K562 (cell line): ENCODE measurements at regions not wholly inside any gene's neighbourhood (a gene's known extent, or its start where the extent isn't known, plus 50 kb on each side); places are given as distances from the start of the nearest gene placed in this dataset.

Source experiments
- ATAC-seq: fragments of 200-7000 bp; cut with Tn5 transposase; 3 replicates; pipeline ENCODE4 v1.9.1; 2020; ENCODE audit warnings: moderate library complexity
- BruUV-seq: library from RNA; stranded (reverse); fragments of 400-500 nt; replicated peaks from 2 replicates; lab custom pipeline; 2021; lab: Mats Ljungman, UMichigan
- CTCF ChIA-PET: fragments of 300-600 bp; formaldehyde crosslinking; extraction: SDS; loops from one replicate; lab custom pipeline; 2021; ENCODE audit warnings: low intra/inter-chr PET ratio; lab: Yijun Ruan, JAX
- POLR2A ChIA-PET: fragments of 300-600, 350-650 bp; sonication (Branson Sonifier 250); formaldehyde crosslinking; extraction: SDS; loops from one replicate; lab custom pipeline; 2021; ENCODE audit warnings: antibody characterized with exemption, inconsistent platforms; lab: Yijun Ruan, JAX
- DNase-seq, 4 experiments: peaks; one replicate each; pipeline versions ENCODE4 v3.0.0 to v3.0.0-alpha.2; 2011 to 2018; ENCODE audit warnings: low spot score in 3 of 4, mixed read lengths in 3 of 4; ENCODE audit errors: extremely low read depth in 1 of 4
- FAIRE-seq: peaks from 2 replicates; lab custom pipeline; 2011; peaks lifted over from hg19 to GRCh38; lab: Jason Lieb, UNC
- H2AFZ ChIP-seq: 2 replicates; pipeline ENCODE4 v1.6.0; 2011; ENCODE audit warnings: low read depth, low read length, control low read depth, inconsistent platforms
- H3K27ac ChIP-seq: fragments of 200-600 bp; 3 replicates; pipeline ENCODE4 v1.8.0; 2011; ENCODE audit warnings: low read depth, mild to moderate bottlenecking, control low read depth, inconsistent platforms, low read length, moderate library complexity, mixed read lengths; ENCODE audit errors: extremely low read depth
- H3K27me3 ChIP-seq, 2 experiments: fragments of 300-600 bp in 1 of 2; 2 replicates in 1 of 2; 3 replicates in 1 of 2; pipeline versions ENCODE4 v1.6.0 to v1.8.0; 2011; ENCODE audit warnings: inconsistent platforms in 2 of 2, low read length in 2 of 2, mild to moderate bottlenecking in 1 of 2, mixed read lengths in 1 of 2, moderate library complexity in 1 of 2; ENCODE audit not compliant: control insufficient read depth in 2 of 2, insufficient read depth in 2 of 2
- H3K36me3 ChIP-seq: fragments of 300-600 bp; 3 replicates; pipeline ENCODE4 v1.8.0; 2011; ENCODE audit warnings: mild to moderate bottlenecking, low read length, inconsistent platforms; ENCODE audit not compliant: control insufficient read depth, insufficient read depth
- H3K4me1 ChIP-seq, 2 experiments: fragments of 200-600 bp in 1 of 2; replicated peaks in 1 of 2; 2 replicates in 1 of 2; 3 replicates in 1 of 2; pipeline versions ENCODE4 v1.5.1 to v1.8.0; 2011; ENCODE audit warnings: inconsistent platforms in 2 of 2, low read length in 2 of 2, mild to moderate bottlenecking in 1 of 2, mixed read lengths in 1 of 2, moderate library complexity in 1 of 2; ENCODE audit not compliant: control insufficient read depth in 2 of 2, insufficient read depth in 2 of 2
- H3K4me2 ChIP-seq: 2 replicates; pipeline ENCODE4 v1.6.1; 2011; ENCODE audit warnings: low read length, control low read depth, inconsistent platforms, mixed read lengths; ENCODE audit not compliant: insufficient read depth
- H3K4me3 ChIP-seq: fragments of 200-600 bp; sonication (generic), shearing (Covaris generic); 2 replicates; pipeline ENCODE4 v1.5.1; 2016; ENCODE audit warnings: control low read depth, inconsistent platforms
- H3K79me2 ChIP-seq: fragments of 200-600 bp; 3 replicates; pipeline ENCODE4 v1.8.0; 2011; ENCODE audit warnings: low read length, inconsistent platforms; ENCODE audit not compliant: control insufficient read depth, insufficient read depth
- H3K9ac ChIP-seq, 2 experiments: 2 replicates each; pipeline versions ENCODE4 v1.6.0 to v1.6.1; 2011; ENCODE audit warnings: low read depth in 2 of 2, low read length in 2 of 2, control low read depth in 1 of 2, inconsistent platforms in 1 of 2, mild to moderate bottlenecking in 1 of 2, mixed read lengths in 1 of 2; ENCODE audit not compliant: insufficient read depth in 1 of 2
- H3K9me1 ChIP-seq: one replicate; pipeline ENCODE4 v1.6.0; 2011; ENCODE audit warnings: inconsistent platforms, mild to moderate bottlenecking, low read length, moderate library complexity; ENCODE audit not compliant: control insufficient read depth, insufficient read depth
- H3K9me3 ChIP-seq: replicated peaks from 2 replicates; pipeline ENCODE4 v1.5.1; 2011; ENCODE audit warnings: low read depth, low read length, inconsistent platforms; ENCODE audit not compliant: control insufficient read depth, insufficient read depth
- H4K20me1 ChIP-seq: replicated peaks from 2 replicates; pipeline ENCODE4 v1.6.1; 2011; ENCODE audit warnings: low read length, inconsistent platforms, mixed read lengths; ENCODE audit not compliant: control insufficient read depth, insufficient read depth
- ARHGAP35 ChIP-seq: fragments of 450-650 bp; IDR thresholded peaks from 2 replicates; pipeline ENCODE4 v1.6.1; 2018; ENCODE audit not compliant: partially characterized antibody
- CREBBP ChIP-seq: IDR thresholded peaks from one replicate; pipeline ENCODE4 v1.6.1; 2012; ENCODE audit warnings: low read depth, mild to moderate bottlenecking, control low read depth, inconsistent platforms, low read length
- HNRNPK ChIP-seq: fragments of 200-400 bp; formaldehyde crosslinking; IDR thresholded peaks from one replicate; pipeline ENCODE4 v1.6.1; 2018; ENCODE audit warnings: mild to moderate bottlenecking, low read depth, low read length; ENCODE audit not compliant: poor library complexity, severe bottlenecking
- JUND ChIP-seq, 2 experiments: IDR thresholded peaks; 2 replicates in 1 of 2; 3 replicates in 1 of 2; pipeline ENCODE4 v1.6.1; 2011; ENCODE audit warnings: borderline replicate concordance in 2 of 2, low read depth in 2 of 2, low read length in 2 of 2, improper control_type of control experiment in 1 of 2, missing biosample characterization in 1 of 2, missing genetic modification characterization in 1 of 2, missing genetic modification reagents in 1 of 2
- KDM4B ChIP-seq, 2 experiments: fragments of 450-650 bp in 1 of 2; sonication (generic) in 1 of 2; IDR thresholded peaks; 2 replicates each; pipeline ENCODE4 v1.6.1; 2016 to 2017; ENCODE audit warnings: borderline replicate concordance in 2 of 2, antibody characterized with exemption in 1 of 2, low read depth in 1 of 2, mild to moderate bottlenecking in 1 of 2
- SOX6 ChIP-seq: fragments of 450-650 bp; IDR thresholded peaks from 2 replicates; pipeline ENCODE4 v1.6.1; 2014; ENCODE audit warnings: mild to moderate bottlenecking
- SREBF1 ChIP-seq: fragments of 150-350 bp; IDR thresholded peaks from 2 replicates; pipeline ENCODE4 v1.6.1; 2014; ENCODE audit warnings: antibody characterized with exemption, low read depth, low read length, borderline replicate concordance
- SRSF3 ChIP-seq: fragments of 200-400 bp; formaldehyde crosslinking; IDR thresholded peaks from 2 replicates; pipeline ENCODE4 v1.6.1; 2016; ENCODE audit warnings: mild to moderate bottlenecking, low read length, moderate library complexity; ENCODE audit not compliant: insufficient read depth
- STAT5B ChIP-seq: fragments of 250-450 bp; sonication (Bioruptor Pico); IDR thresholded peaks from 2 replicates; pipeline ENCODE4 v1.8.0; 2021; ENCODE audit warnings: mild to moderate bottlenecking, inconsistent platforms
- XRCC5 ChIP-seq: fragments of 200-400 bp; formaldehyde crosslinking; IDR thresholded peaks from 2 replicates; pipeline ENCODE4 v1.6.1; 2017; ENCODE audit warnings: low read depth, mild to moderate bottlenecking, low read length
- ZC3H4 ChIP-seq: sonication (generic); formaldehyde crosslinking; IDR thresholded peaks from 2 replicates; pipeline ENCODE4 v1.9.0; 2021; ENCODE audit warnings: missing genetic modification reagents, borderline replicate concordance
- in situ Hi-C: fragments of 300-500 bp; cut with MboI; formaldehyde crosslinking; loops from 4 replicates; pipeline ENCODE4 v1.15.0; 2018; ENCODE audit warnings: inconsistent platforms, mixed read lengths
- intact Hi-C: fragments of 100-400 bp; cut with micrococcal nuclease; formaldehyde crosslinking; loops from 2 replicates; pipeline ENCODE4 v1.14.2; 2022
- TF ChIP-seq, protein P1 (sequence below), 2 experiments: fragments of 450-650 bp in 1 of 2; IDR thresholded peaks; 2 replicates each; pipeline ENCODE4 v1.6.1; 2011 to 2017; ENCODE audit warnings: low read depth in 2 of 2, antibody characterized with exemption in 1 of 2, borderline replicate concordance in 1 of 2, low read length in 1 of 2, mild to moderate bottlenecking in 1 of 2, mixed read lengths in 1 of 2; ENCODE audit not compliant: control insufficient read depth in 1 of 2
- TF ChIP-seq, protein P2 (sequence below): sonication (generic); formaldehyde crosslinking; IDR thresholded peaks from 2 replicates; pipeline ENCODE4 v1.8.0; 2023; ENCODE audit warnings: missing genetic modification reagents, mild to moderate bottlenecking, borderline replicate concordance

DNA sequence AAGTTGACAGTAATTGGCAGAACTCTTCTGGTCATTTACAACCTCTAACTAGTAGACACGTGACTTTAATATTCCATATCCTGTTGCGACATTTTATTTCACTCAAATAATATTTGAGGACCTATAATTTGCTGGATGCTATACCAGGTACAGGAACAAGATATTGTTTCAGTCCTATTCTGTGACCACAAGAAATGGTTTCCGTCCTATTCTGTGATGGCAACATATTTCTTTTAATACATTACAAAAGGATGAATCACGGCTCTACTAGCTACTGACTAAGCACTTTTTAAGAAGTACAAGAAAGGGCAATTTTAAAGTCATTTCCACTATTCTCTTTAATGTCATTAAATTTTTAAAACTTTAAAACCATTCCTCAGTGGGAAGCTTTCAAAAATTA lies 400.2 kb downstream of the CNTN3 start (continued):
- TF ChIP-seq KDM4B (IDR thresholded peaks at IDR 0.05; ENCODE audit: borderline replicate concordance in 2 of 2, low read depth in 1 of 2) (no peak), HNRNPK (no peak)

DNA sequence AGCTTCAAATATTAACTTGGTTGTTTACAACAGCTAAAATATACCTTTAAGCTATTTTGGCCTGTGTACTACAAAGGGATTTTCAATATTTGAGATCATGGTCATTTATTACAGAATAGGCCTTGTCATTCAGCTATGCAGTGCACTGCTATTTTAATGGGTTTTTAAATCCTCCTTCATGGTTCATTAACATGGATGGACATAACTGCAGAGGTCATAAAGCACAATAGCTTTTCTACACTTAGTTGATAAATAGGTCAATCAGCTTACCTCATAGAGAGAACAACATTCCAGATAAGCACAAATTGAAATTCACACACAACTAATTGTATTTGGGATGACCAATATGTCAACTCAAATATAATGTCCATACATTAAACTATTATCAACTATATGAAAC lies 403.7 kb downstream of the CNTN3 start:
- Histone ChIP-seq H3K9ac (no peak overlapping the region), H3K9me1 (no peaks in the 10 kb centered on the region), H3K36me3 (no peaks in the 10 kb centered on the region), H3K9me3 (no peaks in the 10 kb centered on the region), H3K4me3 (no peak overlapping the region), H3K4me1 (no peaks in the 10 kb centered on the region), H4K20me1 (no peaks in the 10 kb centered on the region), H2AFZ (no peak overlapping the region), H3K27me3 (no peaks in the 10 kb centered on the region), H3K27ac (no peak overlapping the region), H3K79me2 (no peaks in the 10 kb centered on the region), H3K4me2 (no peak overlapping the region)
- FAIRE-seq: no peak
- ChIA-PET CTCF (no interaction called here), POLR2A (no interaction called here)
- ATAC-seq: no peak
- intact Hi-C loops (no loop called here), in situ Hi-C loops (no loop called here)
- DNase-seq: no peak
- BruUV-seq: no TSS peak
- TF ChIP-seq CREBBP: no peak
- TF ChIP-seq SREBF1: no peak
- no peak for TF ChIP-seq SOX6
- no peak for TF ChIP-seq STAT5B
- no peak for TF ChIP-seq ARHGAP35
- TF ChIP-seq XRCC5: no peak
- TF ChIP-seq SRSF3: no peak
- TF ChIP-seq, protein P1, sequence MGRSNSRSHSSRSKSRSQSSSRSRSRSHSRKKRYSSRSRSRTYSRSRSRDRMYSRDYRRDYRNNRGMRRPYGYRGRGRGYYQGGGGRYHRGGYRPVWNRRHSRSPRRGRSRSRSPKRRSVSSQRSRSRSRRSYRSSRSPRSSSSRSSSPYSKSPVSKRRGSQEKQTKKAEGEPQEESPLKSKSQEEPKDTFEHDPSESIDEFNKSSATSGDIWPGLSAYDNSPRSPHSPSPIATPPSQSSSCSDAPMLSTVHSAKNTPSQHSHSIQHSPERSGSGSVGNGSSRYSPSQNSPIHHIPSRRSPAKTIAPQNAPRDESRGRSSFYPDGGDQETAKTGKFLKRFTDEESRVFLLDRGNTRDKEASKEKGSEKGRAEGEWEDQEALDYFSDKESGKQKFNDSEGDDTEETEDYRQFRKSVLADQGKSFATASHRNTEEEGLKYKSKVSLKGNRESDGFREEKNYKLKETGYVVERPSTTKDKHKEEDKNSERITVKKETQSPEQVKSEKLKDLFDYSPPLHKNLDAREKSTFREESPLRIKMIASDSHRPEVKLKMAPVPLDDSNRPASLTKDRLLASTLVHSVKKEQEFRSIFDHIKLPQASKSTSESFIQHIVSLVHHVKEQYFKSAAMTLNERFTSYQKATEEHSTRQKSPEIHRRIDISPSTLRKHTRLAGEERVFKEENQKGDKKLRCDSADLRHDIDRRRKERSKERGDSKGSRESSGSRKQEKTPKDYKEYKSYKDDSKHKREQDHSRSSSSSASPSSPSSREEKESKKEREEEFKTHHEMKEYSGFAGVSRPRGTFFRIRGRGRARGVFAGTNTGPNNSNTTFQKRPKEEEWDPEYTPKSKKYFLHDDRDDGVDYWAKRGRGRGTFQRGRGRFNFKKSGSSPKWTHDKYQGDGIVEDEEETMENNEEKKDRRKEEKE (IDR thresholded peaks at IDR 0.05; ENCODE audit: borderline replicate concordance in 1 of 2, control insufficient read depth in 1 of 2, low read depth in 2 of 2, low read length in 1 of 2): no peak
- TF ChIP-seq, protein P2, sequence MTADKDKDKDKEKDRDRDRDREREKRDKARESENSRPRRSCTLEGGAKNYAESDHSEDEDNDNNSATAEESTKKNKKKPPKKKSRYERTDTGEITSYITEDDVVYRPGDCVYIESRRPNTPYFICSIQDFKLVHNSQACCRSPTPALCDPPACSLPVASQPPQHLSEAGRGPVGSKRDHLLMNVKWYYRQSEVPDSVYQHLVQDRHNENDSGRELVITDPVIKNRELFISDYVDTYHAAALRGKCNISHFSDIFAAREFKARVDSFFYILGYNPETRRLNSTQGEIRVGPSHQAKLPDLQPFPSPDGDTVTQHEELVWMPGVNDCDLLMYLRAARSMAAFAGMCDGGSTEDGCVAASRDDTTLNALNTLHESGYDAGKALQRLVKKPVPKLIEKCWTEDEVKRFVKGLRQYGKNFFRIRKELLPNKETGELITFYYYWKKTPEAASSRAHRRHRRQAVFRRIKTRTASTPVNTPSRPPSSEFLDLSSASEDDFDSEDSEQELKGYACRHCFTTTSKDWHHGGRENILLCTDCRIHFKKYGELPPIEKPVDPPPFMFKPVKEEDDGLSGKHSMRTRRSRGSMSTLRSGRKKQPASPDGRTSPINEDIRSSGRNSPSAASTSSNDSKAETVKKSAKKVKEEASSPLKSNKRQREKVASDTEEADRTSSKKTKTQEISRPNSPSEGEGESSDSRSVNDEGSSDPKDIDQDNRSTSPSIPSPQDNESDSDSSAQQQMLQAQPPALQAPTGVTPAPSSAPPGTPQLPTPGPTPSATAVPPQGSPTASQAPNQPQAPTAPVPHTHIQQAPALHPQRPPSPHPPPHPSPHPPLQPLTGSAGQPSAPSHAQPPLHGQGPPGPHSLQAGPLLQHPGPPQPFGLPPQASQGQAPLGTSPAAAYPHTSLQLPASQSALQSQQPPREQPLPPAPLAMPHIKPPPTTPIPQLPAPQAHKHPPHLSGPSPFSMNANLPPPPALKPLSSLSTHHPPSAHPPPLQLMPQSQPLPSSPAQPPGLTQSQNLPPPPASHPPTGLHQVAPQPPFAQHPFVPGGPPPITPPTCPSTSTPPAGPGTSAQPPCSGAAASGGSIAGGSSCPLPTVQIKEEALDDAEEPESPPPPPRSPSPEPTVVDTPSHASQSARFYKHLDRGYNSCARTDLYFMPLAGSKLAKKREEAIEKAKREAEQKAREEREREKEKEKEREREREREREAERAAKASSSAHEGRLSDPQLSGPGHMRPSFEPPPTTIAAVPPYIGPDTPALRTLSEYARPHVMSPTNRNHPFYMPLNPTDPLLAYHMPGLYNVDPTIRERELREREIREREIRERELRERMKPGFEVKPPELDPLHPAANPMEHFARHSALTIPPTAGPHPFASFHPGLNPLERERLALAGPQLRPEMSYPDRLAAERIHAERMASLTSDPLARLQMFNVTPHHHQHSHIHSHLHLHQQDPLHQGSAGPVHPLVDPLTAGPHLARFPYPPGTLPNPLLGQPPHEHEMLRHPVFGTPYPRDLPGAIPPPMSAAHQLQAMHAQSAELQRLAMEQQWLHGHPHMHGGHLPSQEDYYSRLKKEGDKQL (CRISPR knock-in tag): no peak
- TF ChIP-seq ZC3H4 (CRISPR knock-in tag): no peak
- TF ChIP-seq JUND (IDR thresholded peaks at IDR 0.05; ENCODE audit: borderline replicate concordance, low read depth, low read length): no peak
- no peak for TF ChIP-seq JUND (tag; IDR thresholded peaks at IDR 0.05; ENCODE audit: borderline replicate concordance, low read depth, low read length)
